SK-N-SH treated with all-trans-retinoic acid at 6 μM for 48 hours (cell line): ENCODE measurements at regions not wholly inside any gene's neighbourhood (a gene's known extent, or its start where the extent isn't known, plus 50 kb on each side); places are given as distances from the start of the nearest gene placed in this dataset.

ENCODE experiments used
- ATAC-seq: fragments of 200-7000 bp; cut with Tn5 transposase; 3 replicates; pipeline ENCODE4 v1.9.1; 2020; ENCODE audit warnings: mild to moderate bottlenecking, moderate library complexity
- ARNTL ChIP-seq: fragments of 450-650 bp; formaldehyde crosslinking; IDR thresholded peaks from 2 replicates; pipeline ENCODE4 v1.5.0; 2020; ENCODE audit warnings: low read depth, mild to moderate bottlenecking, moderate library complexity, borderline replicate concordance
- BACH2 ChIP-seq: fragments of 250-450 bp; sonication (Bioruptor Pico); IDR thresholded peaks from 2 replicates; pipeline ENCODE4 v1.9.0; 2021; ENCODE audit warnings: mild to moderate bottlenecking, borderline replicate concordance
- CREB5 ChIP-seq: fragments of 250-450 bp; sonication (Bioruptor Pico); IDR thresholded peaks from 2 replicates; pipeline ENCODE4 v1.5.1; 2020; ENCODE audit warnings: low read depth, mild to moderate bottlenecking, moderate library complexity
- CSDC2 ChIP-seq: fragments of 250-450 bp; sonication (Bioruptor Pico); IDR thresholded peaks from 2 replicates; pipeline ENCODE4 v1.5.0; 2020; ENCODE audit warnings: mild to moderate bottlenecking, moderate library complexity
- CSRNP3 ChIP-seq: fragments of 250-450 bp; sonication (Bioruptor Pico); IDR thresholded peaks from 2 replicates; pipeline ENCODE4 v1.5.1; 2021; ENCODE audit warnings: mild to moderate bottlenecking, moderate library complexity
- ISL1 ChIP-seq: fragments of 250-450 bp; sonication (Bioruptor Pico); IDR thresholded peaks from 2 replicates; pipeline ENCODE4 v2.1.2; 2022; ENCODE audit warnings: mild to moderate bottlenecking, moderate library complexity
- OSR1 ChIP-seq: fragments of 250-450 bp; sonication (Bioruptor Pico); IDR thresholded peaks from 2 replicates; pipeline ENCODE4 v1.8.0; 2022; ENCODE audit warnings: moderate library complexity, mild to moderate bottlenecking, inconsistent platforms
- PATZ1 ChIP-seq: fragments of 250-450 bp; sonication (Bioruptor Pico); IDR thresholded peaks from 2 replicates; pipeline ENCODE4 v1.8.0; 2020; ENCODE audit warnings: mild to moderate bottlenecking, moderate library complexity, borderline replicate concordance
- POU6F1 ChIP-seq: fragments of 250-450 bp; sonication (Bioruptor Pico); IDR thresholded peaks from 2 replicates; pipeline ENCODE4 v1.8.0; 2021; ENCODE audit warnings: low read depth, mild to moderate bottlenecking, moderate library complexity, borderline replicate concordance
- PPARA ChIP-seq: fragments of 250-450 bp; sonication (Bioruptor Pico); IDR thresholded peaks from 2 replicates; pipeline ENCODE4 v1.5.0; 2020; ENCODE audit warnings: mild to moderate bottlenecking, borderline replicate concordance
- SNAI2 ChIP-seq: fragments of 250-450 bp; sonication (Bioruptor Pico); IDR thresholded peaks from 2 replicates; pipeline ENCODE4 v1.5.0; 2020; ENCODE audit warnings: mild to moderate bottlenecking, moderate library complexity
- TSHZ2 ChIP-seq: fragments of 250-450 bp; sonication (Bioruptor Pico); IDR thresholded peaks from 2 replicates; pipeline ENCODE4 v1.5.0; 2020; ENCODE audit warnings: mild to moderate bottlenecking, moderate library complexity
- ZC3H10 ChIP-seq: fragments of 250-450 bp; sonication (Bioruptor Pico); IDR thresholded peaks from 2 replicates; pipeline ENCODE4 v1.5.1; 2021; ENCODE audit warnings: mild to moderate bottlenecking, moderate library complexity
- ZFP30 ChIP-seq: fragments of 450-650 bp; formaldehyde crosslinking; IDR thresholded peaks from 2 replicates; pipeline ENCODE4 v1.5.0; 2022; ENCODE audit warnings: mild to moderate bottlenecking, moderate library complexity
- ZNF565 ChIP-seq: fragments of 450-650 bp; formaldehyde crosslinking; conservative IDR thresholded peaks from 2 replicates; pipeline ENCODE4 v1.5.0; 2020; ENCODE audit warnings: low read depth, mild to moderate bottlenecking, moderate library complexity
- ZNF8 ChIP-seq: fragments of 450-650 bp; formaldehyde crosslinking; IDR thresholded peaks from 2 replicates; pipeline ENCODE4 v1.5.0; 2020; ENCODE audit warnings: mild to moderate bottlenecking, moderate library complexity

GRCh38 chr5:117230375-117230774 is 655.8 kb upstream of the SEMA6A start:
- no peak for TF ChIP-seq CSDC2 (CRISPR knock-in tag)
- no peak for TF ChIP-seq ARNTL
- TF ChIP-seq CSRNP3 = no peak
- TF ChIP-seq POU6F1 (CRISPR knock-in tag) = no peak
- no peak for TF ChIP-seq TSHZ2 (CRISPR knock-in tag)
- TF ChIP-seq ZNF8 (CRISPR knock-in tag) = no peak
- no peak for TF ChIP-seq OSR1
- ATAC-seq = no peak

- TF ChIP-seq ISL1 (CRISPR knock-in tag) (no peak), SNAI2 (CRISPR knock-in tag) (no peak), PATZ1 (CRISPR knock-in tag) (no peak), ZNF8 (CRISPR knock-in tag) (no peak), CSDC2 (CRISPR knock-in tag) (no peak), ZC3H10 (CRISPR knock-in tag) (no peak), BACH2 (CRISPR knock-in tag) (no peak), CREB5 (CRISPR knock-in tag) (no peak), ARNTL (no peak), ZNF565 (CRISPR knock-in tag) (no peak), ZFP30 (no peak), PPARA (no peak), POU6F1 (CRISPR knock-in tag) (no peak), TSHZ2 (CRISPR knock-in tag) (no peak)
- no peak for ATAC-seq
Measured at GRCh38 chr5:117220730-117221129, 646.1 kb upstream of the SEMA6A start.
